GM13976 (cell line): ENCODE measurements at regions not wholly inside any gene's neighbourhood (a gene's known extent, or its start where the extent isn't known, plus 50 kb on each side); places are given as distances from the start of the nearest gene placed in this dataset.
A peak's percentile ranks its signal among the peaks of the same experiment; 100 is the strongest.

Source experiments
- DNase-seq: peaks from one replicate; pipeline ENCODE4 v3.0.0; 2012; ENCODE audit warnings: low spot score
- in situ Hi-C: fragments of 300-500 bp; cut with MboI; formaldehyde crosslinking; loops from one replicate; pipeline ENCODE4 v1.12.0; 2022; ENCODE audit warnings: low sequenced_read_pairs, mixed read lengths, inconsistent platforms; ENCODE audit not compliant: unreplicated experiment
- TF ChIP-seq, protein P1 (sequence below): IDR thresholded peaks from 2 replicates; pipeline ENCODE4 v1.5.1; 2012; ENCODE audit warnings: borderline replicate concordance, mild to moderate bottlenecking; ENCODE audit not compliant: insufficient read depth; ENCODE audit errors: extremely low read depth, missing control alignments, control extremely low read depth

DNA sequence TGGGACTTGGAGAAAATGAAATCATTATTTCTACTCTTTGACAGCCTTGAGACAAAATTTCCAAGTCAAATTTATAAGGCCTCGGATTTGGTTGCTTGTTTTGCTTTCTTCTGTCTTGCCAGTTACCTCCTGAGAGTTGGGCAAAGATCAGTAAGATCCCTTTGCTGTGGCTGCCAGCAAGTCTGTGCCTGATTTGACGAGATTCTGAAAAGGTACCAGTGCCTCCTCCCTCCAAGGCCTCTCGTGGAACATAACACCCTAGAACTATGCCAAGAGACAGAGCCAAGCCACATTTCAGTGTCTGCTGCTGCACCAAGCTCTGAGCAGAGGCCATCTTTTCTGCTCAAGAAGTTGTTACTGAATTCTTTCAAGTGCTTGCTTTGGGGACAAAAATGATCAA lies 61.0 kb downstream of the GTPBP8 start:
- in situ Hi-C loops = loop anchor here (5.0 kb wide), 1 partner anchor 231 kb away; no protein-coding TSS in a partner anchor
- no peak for DNase-seq
- TF ChIP-seq, protein P1, sequence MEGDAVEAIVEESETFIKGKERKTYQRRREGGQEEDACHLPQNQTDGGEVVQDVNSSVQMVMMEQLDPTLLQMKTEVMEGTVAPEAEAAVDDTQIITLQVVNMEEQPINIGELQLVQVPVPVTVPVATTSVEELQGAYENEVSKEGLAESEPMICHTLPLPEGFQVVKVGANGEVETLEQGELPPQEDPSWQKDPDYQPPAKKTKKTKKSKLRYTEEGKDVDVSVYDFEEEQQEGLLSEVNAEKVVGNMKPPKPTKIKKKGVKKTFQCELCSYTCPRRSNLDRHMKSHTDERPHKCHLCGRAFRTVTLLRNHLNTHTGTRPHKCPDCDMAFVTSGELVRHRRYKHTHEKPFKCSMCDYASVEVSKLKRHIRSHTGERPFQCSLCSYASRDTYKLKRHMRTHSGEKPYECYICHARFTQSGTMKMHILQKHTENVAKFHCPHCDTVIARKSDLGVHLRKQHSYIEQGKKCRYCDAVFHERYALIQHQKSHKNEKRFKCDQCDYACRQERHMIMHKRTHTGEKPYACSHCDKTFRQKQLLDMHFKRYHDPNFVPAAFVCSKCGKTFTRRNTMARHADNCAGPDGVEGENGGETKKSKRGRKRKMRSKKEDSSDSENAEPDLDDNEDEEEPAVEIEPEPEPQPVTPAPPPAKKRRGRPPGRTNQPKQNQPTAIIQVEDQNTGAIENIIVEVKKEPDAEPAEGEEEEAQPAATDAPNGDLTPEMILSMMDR = no peak

DNA sequence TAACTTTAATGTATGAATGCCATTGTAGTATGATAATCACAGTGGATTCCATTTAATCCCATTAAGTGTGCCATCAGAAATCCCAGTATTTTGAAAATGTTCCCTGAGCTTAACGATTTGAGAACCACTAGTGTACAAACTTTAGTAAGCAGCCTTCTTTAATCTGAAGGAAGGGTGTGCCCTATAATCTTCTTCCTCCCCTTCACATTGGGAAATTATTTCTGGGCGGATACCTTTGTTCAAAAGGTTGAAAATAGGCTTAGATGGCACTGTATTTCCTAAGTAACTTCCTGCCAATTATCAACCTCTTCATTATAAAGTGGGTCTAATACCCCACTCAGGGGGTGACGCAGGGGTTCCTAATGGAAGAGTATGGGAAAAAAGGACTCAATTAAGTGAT lies 62.4 kb downstream of the GTPBP8 start:
- in situ Hi-C loops = loop anchor here (5.0 kb wide), 1 partner anchor 229 kb away; no protein-coding TSS in a partner anchor
- DNase-seq = no peak
- TF ChIP-seq, protein P1 = no peak

DNA sequence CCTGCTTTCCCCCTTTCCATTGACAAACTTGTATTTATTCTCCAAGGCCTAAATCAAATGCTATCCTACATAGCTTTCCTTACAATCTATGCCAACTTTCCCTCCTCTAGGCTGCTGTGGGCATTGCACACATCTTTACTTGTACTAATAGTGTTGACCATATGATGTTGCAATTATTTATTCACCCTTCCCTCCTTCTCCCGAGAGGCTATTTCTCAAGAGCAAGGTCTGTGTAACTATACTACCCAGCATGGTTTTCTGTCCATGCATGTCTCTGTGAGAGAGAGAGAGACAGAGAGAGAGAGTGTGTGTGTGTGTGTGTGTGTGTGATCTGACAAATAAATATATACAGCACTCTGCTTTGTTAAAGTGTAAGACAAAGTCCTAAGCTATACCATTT lies 63.8 kb downstream of the GTPBP8 start:
- TF ChIP-seq, protein P1 = no peak
- in situ Hi-C loops = loop anchor here (5.0 kb wide), 1 partner anchor 228 kb away; no protein-coding TSS in a partner anchor
- no peak for DNase-seq

DNA sequence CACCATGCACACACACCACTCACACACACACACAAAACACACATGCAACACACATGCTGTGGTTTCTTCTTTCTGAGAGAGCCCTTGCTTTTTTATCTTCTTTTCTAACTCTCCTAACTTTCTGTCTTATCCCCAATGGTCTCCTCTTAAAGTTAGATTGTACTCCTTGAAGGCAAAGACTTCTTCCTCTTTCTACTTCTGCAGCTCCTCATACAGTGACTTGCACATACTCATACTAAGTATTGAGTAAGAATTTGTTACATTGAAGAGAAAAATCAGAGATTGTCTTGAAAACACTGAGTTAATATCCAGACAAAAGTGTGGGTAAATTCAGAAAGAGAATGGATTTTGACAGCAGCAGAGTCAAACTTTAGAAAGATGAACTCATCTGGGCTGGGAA lies 64.4 kb downstream of the GTPBP8 start:
- in situ Hi-C loops = no loop called here
- no peak for DNase-seq
- TF ChIP-seq, protein P1 = no peak

DNA sequence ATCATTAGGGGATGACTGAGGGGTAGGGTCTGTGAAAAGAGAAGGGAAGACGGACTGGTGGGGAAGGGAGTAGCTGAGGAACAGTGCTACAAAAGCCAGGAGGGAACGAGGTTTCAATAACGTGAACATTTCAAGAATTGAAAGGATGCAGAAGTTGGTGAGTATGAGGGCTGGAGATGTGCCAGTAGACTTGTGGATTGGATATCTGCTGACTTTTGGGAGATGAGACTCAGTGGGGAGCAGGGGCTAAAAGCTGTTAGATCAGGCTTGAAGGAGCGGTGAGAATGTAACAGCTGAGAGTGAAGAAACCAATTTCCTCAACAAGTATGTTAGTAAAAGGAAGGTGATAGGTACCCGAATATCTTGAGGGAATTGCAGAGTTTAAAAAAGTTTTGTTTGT lies 65.2 kb downstream of the GTPBP8 start:
- TF ChIP-seq, protein P1 = no peak
- in situ Hi-C loops = no loop called here
- no peak for DNase-seq

DNA sequence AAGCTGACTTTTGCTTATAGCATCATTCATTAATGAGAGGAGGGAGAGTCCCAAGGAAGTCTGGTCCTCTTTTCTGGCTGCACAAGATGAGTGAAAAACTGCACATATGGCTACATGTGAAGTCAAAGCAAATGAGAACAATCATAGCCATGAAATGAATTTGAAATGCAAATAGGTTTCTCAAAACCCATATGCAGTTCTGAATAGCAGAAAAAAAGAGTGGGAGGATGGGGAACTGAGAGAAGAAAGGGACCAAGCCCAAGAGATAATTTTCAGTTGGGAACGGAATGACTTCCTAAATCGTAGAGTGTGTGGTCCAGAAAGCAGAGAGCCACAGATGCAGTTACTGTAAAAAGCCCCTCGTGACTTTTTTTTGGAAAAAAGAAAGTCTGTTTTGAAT lies 66.3 kb downstream of the GTPBP8 start:
- TF ChIP-seq, protein P1 = no peak
- in situ Hi-C loops = no loop called here
- DNase-seq = peak; percentile 44

DNA sequence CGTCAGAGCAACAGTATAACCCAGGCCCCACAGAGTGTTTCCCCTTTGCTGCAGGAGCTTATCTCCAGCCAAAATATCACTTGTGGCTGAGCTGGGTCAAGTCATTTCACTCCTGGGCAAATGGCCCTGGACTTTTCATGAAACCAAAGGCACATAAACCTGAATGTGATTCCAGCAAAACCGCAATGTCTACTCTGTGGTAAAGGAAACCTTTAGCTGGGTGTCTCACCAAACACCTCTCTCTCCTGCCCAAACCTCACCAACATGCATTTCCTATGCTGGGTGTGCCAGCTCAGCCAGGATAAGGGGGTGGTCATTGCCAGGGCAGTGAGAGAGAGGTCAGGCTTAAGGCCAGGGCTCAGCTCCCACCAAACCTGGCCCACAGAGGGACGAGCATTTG lies 67.4 kb downstream of the GTPBP8 start:
- in situ Hi-C loops = no loop called here
- no peak for DNase-seq
- TF ChIP-seq, protein P1 = no peak
